H1 (cell line): ENCODE measurements at regions not wholly inside any gene's neighbourhood (a gene's known extent, or its start where the extent isn't known, plus 50 kb on each side); places are given as distances from the start of the nearest gene placed in this dataset.

Source experiments
- CTCF ChIA-PET: fragments of 300-600 bp; sonication (Branson Sonifier 250); formaldehyde crosslinking; loops from one replicate; lab custom pipeline; 2021; ENCODE audit not compliant: partially characterized antibody; lab: Charles Lee
- POLR2A ChIA-PET: fragments of 300-600 bp; sonication (Branson Sonifier 250); formaldehyde crosslinking; loops from one replicate; lab custom pipeline; 2021; ENCODE audit warnings: inconsistent platforms; ENCODE audit not compliant: partially characterized antibody; lab: Charles Lee
- DNase-seq, 2 experiments: peaks; one replicate each; pipeline versions ENCODE4 v3.0.0 to v3.0.0-alpha.2; 2010 to 2022; ENCODE audit warnings: low spot score in 2 of 2, low read depth in 1 of 2, mixed read lengths in 1 of 2
- FAIRE-seq: peaks from 2 replicates; lab custom pipeline; 2011; peaks lifted over from hg19 to GRCh38; lab: Jason Lieb, UNC
- H2AFZ ChIP-seq: 2 replicates; pipeline ENCODE4 v1.8.1; 2012; ENCODE audit warnings: low read length, inconsistent platforms
- H2AK5ac ChIP-seq: 2 replicates; pipeline ENCODE4 v1.6.1; 2013; ENCODE audit warnings: low read depth, low read length
- H2BK120ac ChIP-seq: replicated peaks from 2 replicates; pipeline ENCODE3; 2013; ENCODE audit warnings: low read depth, low read length, inconsistent platforms
- H2BK12ac ChIP-seq: 2 replicates; pipeline ENCODE4 v1.6.1; 2013; ENCODE audit warnings: low read depth, low read length
- H2BK15ac ChIP-seq: 2 replicates; pipeline ENCODE4 v1.6.1; 2013; ENCODE audit warnings: low read length
- H2BK20ac ChIP-seq: 2 replicates; pipeline ENCODE4 v1.6.1; 2013; ENCODE audit warnings: low read length
- H2BK5ac ChIP-seq: 2 replicates; pipeline ENCODE4 v1.6.1; 2013; ENCODE audit warnings: low read depth, low read length
- H3K14ac ChIP-seq: 2 replicates; pipeline ENCODE4 v1.6.1; 2013; ENCODE audit warnings: inconsistent platforms; ENCODE audit not compliant: insufficient read length
- H3K18ac ChIP-seq: 2 replicates; pipeline ENCODE4 v1.6.1; 2013; ENCODE audit warnings: low read length; ENCODE audit errors: extremely low read depth
- H3K23ac ChIP-seq: 2 replicates; pipeline ENCODE4 v1.6.1; 2013; ENCODE audit warnings: inconsistent platforms; ENCODE audit not compliant: insufficient read length
- H3K23me2 ChIP-seq: 2 replicates; pipeline ENCODE4 v1.6.1; 2013; ENCODE audit warnings: low read depth, low read length
- H3K27ac ChIP-seq: 2 replicates; pipeline ENCODE4 v1.6.1; 2011; ENCODE audit warnings: low read depth, low read length, inconsistent platforms
- H3K27me3 ChIP-seq, 4 experiments: replicated peaks in 1 of 4; 1 replicate in 1 of 4; 2 replicates in 3 of 4; pipeline versions ENCODE4 v1.6.1 to v1.8.1; 2011 to 2013; ENCODE audit warnings: low read length in 3 of 4, mild to moderate bottlenecking in 3 of 4, inconsistent platforms in 2 of 4, mixed read lengths in 2 of 4, moderate library complexity in 1 of 4; ENCODE audit not compliant: control insufficient read depth in 3 of 4, insufficient read depth in 3 of 4; ENCODE audit errors: extremely low read depth in 1 of 4
- H3K36me3 ChIP-seq, 4 experiments: 2 replicates each; pipeline versions ENCODE4 v1.6.1 to v1.8.1; 2011 to 2013; ENCODE audit warnings: mild to moderate bottlenecking in 4 of 4, low read length in 3 of 4, moderate library complexity in 2 of 4, control low read depth in 1 of 4, inconsistent platforms in 1 of 4; ENCODE audit not compliant: insufficient read depth in 4 of 4, control insufficient read depth in 2 of 4
- H3K4ac ChIP-seq: replicated peaks from 2 replicates; pipeline ENCODE3; 2013; ENCODE audit warnings: low read length, low read depth, mixed read lengths, inconsistent platforms; ENCODE audit not compliant: insufficient read length
- H3K4me1 ChIP-seq, 4 experiments: replicated peaks in 1 of 4; 1 replicate in 1 of 4; 2 replicates in 3 of 4; pipeline versions ENCODE4 v1.6.1 to v1.8.1; 2011 to 2013; ENCODE audit warnings: low read length in 3 of 4, inconsistent platforms in 2 of 4, mixed read lengths in 1 of 4; ENCODE audit not compliant: insufficient read depth in 4 of 4, control insufficient read depth in 3 of 4
- H3K4me2 ChIP-seq, 2 experiments: 2 replicates each; pipeline versions ENCODE4 v1.6.1 to v1.8.1; 2011 to 2013; ENCODE audit warnings: low read depth in 2 of 2, low read length in 2 of 2, control low read depth in 1 of 2, inconsistent platforms in 1 of 2, mild to moderate bottlenecking in 1 of 2; ENCODE audit not compliant: insufficient read depth in 1 of 2
- H3K4me3 ChIP-seq, 4 experiments: fragments of 200-600, 300-600 bp in 1 of 4; sonication (generic), shearing (Covaris generic), sonication (Bioruptor Twin) in 1 of 4; 2 replicates each; pipeline versions ENCODE4 v1.5.1 to v1.8.1; 2011 to 2016; ENCODE audit warnings: low read length in 4 of 4, low read depth in 3 of 4, control low read depth in 2 of 4, inconsistent platforms in 2 of 4, mild to moderate bottlenecking in 2 of 4, mixed read lengths in 1 of 4, moderate library complexity in 1 of 4; ENCODE audit not compliant: insufficient read depth in 2 of 4; ENCODE audit errors: extremely low read depth in 1 of 4
- H3K56ac ChIP-seq: replicated peaks from 2 replicates; pipeline ENCODE3; 2013; ENCODE audit warnings: low read depth, mild to moderate bottlenecking, mixed read lengths, low read length, inconsistent platforms; ENCODE audit not compliant: insufficient read length
- H3K79me1 ChIP-seq: 2 replicates; pipeline ENCODE4 v1.6.1; 2013; ENCODE audit warnings: low read depth, low read length, control low read depth
- H3K79me2 ChIP-seq, 2 experiments: 2 replicates each; pipeline versions ENCODE4 v1.6.1 to v1.8.1; 2012 to 2013; ENCODE audit warnings: low read length in 2 of 2, mild to moderate bottlenecking in 2 of 2, inconsistent platforms in 1 of 2; ENCODE audit not compliant: insufficient read depth in 2 of 2, control insufficient read depth in 1 of 2
- H3K9ac ChIP-seq, 4 experiments: replicated peaks in 1 of 4; 1 replicate in 1 of 4; 2 replicates in 3 of 4; pipeline versions ENCODE4 v1.6.1 to v1.8.1; 2011 to 2013; ENCODE audit warnings: low read depth in 3 of 4, low read length in 3 of 4, control low read depth in 2 of 4, mild to moderate bottlenecking in 2 of 4, moderate library complexity in 2 of 4, inconsistent platforms in 1 of 4; ENCODE audit errors: extremely low read depth in 1 of 4
- H3K9me3 ChIP-seq, 2 experiments: 2 replicates each; pipeline versions ENCODE4 v1.6.1 to v1.8.1; 2012 to 2013; ENCODE audit warnings: mild to moderate bottlenecking in 2 of 2, moderate library complexity in 2 of 2, control low read depth in 1 of 2, inconsistent platforms in 1 of 2, low read depth in 1 of 2, low read length in 1 of 2, mixed read lengths in 1 of 2; ENCODE audit not compliant: insufficient read depth in 2 of 2
- H4K20me1 ChIP-seq, 2 experiments: replicated peaks in 1 of 2; 2 replicates each; pipeline versions ENCODE3 to v1.8.1; 2011 to 2013; ENCODE audit warnings: inconsistent platforms in 2 of 2, low read length in 2 of 2, mild to moderate bottlenecking in 1 of 2; ENCODE audit not compliant: insufficient read depth in 2 of 2, control insufficient read depth in 1 of 2
- H4K5ac ChIP-seq: 2 replicates; pipeline ENCODE4 v1.6.1; 2013; ENCODE audit warnings: low read length, low read depth, mixed read lengths, inconsistent platforms; ENCODE audit not compliant: insufficient read length
- H4K8ac ChIP-seq: 2 replicates; pipeline ENCODE4 v1.8.0; 2013; ENCODE audit warnings: mild to moderate bottlenecking, moderate library complexity, low read length, inconsistent platforms; ENCODE audit not compliant: insufficient read depth; ENCODE audit errors: extremely low read depth
- H4K91ac ChIP-seq: replicated peaks from 2 replicates; pipeline ENCODE3; 2013; ENCODE audit warnings: low read length, mixed read lengths, inconsistent platforms; ENCODE audit not compliant: insufficient read length
- ATF3 ChIP-seq: IDR thresholded peaks from 2 replicates; pipeline ENCODE4 v1.6.1; 2011; ENCODE audit warnings: low read depth, mild to moderate bottlenecking, low read length; ENCODE audit not compliant: insufficient read depth
- BACH1 ChIP-seq: IDR thresholded peaks from 2 replicates; pipeline ENCODE4 v1.6.1; 2012; ENCODE audit warnings: low read length, improper control_type of control experiment
- BCL11A ChIP-seq, 2 experiments: IDR thresholded peaks; one replicate each; pipeline ENCODE4 v1.6.1; 2011; ENCODE audit warnings: low read depth in 2 of 2, low read length in 2 of 2, mild to moderate bottlenecking in 2 of 2
- CEBPB ChIP-seq: IDR thresholded peaks from 2 replicates; pipeline ENCODE4 v1.6.1; 2012; ENCODE audit warnings: low read depth, low read length
- CHD1 ChIP-seq: IDR thresholded peaks from 2 replicates; pipeline ENCODE4 v1.6.1; 2012; ENCODE audit warnings: low read depth, low read length, improper control_type of control experiment
- CHD2 ChIP-seq: IDR thresholded peaks from 2 replicates; pipeline ENCODE4 v1.6.1; 2012; ENCODE audit warnings: low read length, improper control_type of control experiment
- CTBP2 ChIP-seq: IDR thresholded peaks from 2 replicates; pipeline ENCODE4 v1.7.0; 2011; ENCODE audit warnings: borderline replicate concordance, mild to moderate bottlenecking, moderate library complexity, mixed read lengths, low read length; ENCODE audit not compliant: insufficient read depth, insufficient read length
- GABPA ChIP-seq: IDR thresholded peaks from 2 replicates; pipeline ENCODE4 v1.6.1; 2011; ENCODE audit warnings: mild to moderate bottlenecking, low read length, moderate library complexity, borderline replicate concordance; ENCODE audit not compliant: insufficient read depth
- GTF2F1 ChIP-seq: IDR thresholded peaks from 2 replicates; pipeline ENCODE4 v1.6.1; 2012; ENCODE audit warnings: low read depth, low read length, improper control_type of control experiment, borderline replicate concordance
- HDAC2 ChIP-seq, 2 experiments: fragments of 300-600 bp in 1 of 2; sonication (generic) in 1 of 2; IDR thresholded peaks; 2 replicates each; pipeline ENCODE4 v1.6.1; 2011 to 2012; ENCODE audit warnings: low read depth in 2 of 2, low read length in 2 of 2, mild to moderate bottlenecking in 2 of 2, moderate library complexity in 2 of 2, borderline replicate concordance in 1 of 2, inconsistent platforms in 1 of 2
- POU5F1 ChIP-seq: IDR thresholded peaks from 2 replicates; pipeline ENCODE4 v1.6.1; 2011; ENCODE audit warnings: low read depth, mild to moderate bottlenecking, low read length, moderate library complexity
- RBBP5 ChIP-seq: IDR thresholded peaks from 2 replicates; pipeline ENCODE4 v1.7.1; 2012; ENCODE audit warnings: low read depth, mild to moderate bottlenecking, inconsistent platforms, low read length, moderate library complexity, borderline replicate concordance
- SIN3A ChIP-seq, 2 experiments: IDR thresholded peaks in 1 of 2; conservative IDR thresholded peaks in 1 of 2; 2 replicates each; pipeline ENCODE4 v1.6.1; 2011 to 2012; ENCODE audit warnings: low read length in 2 of 2, improper control_type of control experiment in 1 of 2, low read depth in 1 of 2, mild to moderate bottlenecking in 1 of 2
- TAF1 ChIP-seq: IDR thresholded peaks from 2 replicates; pipeline ENCODE4 v1.6.1; 2011; ENCODE audit warnings: mild to moderate bottlenecking, low read depth, low read length
- YY1 ChIP-seq: IDR thresholded peaks from 2 replicates; pipeline ENCODE4 v1.6.1; 2011; ENCODE audit warnings: low read depth, mild to moderate bottlenecking, low read length
- WGBS, 2 experiments: shearing (Covaris generic) in 1 of 2; methylation state at CpG; one replicate each; pipeline versions ENCODE4 v1.1.6 to v1.1.7; 2013 to 2015; ENCODE audit warnings: low lambda C conversion rate in 2 of 2, mixed read lengths in 2 of 2, inconsistent platforms in 1 of 2, low coverage in 1 of 2, missing lambda C conversion rate in 1 of 2; ENCODE audit not compliant: insufficient replicate concordance in 2 of 2, insufficient coverage in 1 of 2, insufficient read length in 1 of 2; ENCODE audit errors: extremely low coverage in 1 of 2, missing lambda C conversion rate in 1 of 2; 5-methylcytosine and 5-hydroxymethylcytosine counted together

GRCh38 chr2:82260521-82260920 lies 1956.0 kb upstream of the LRRTM1 start:
- FAIRE-seq (no peak), DNase-seq (no peak)
- H3K79me1 ChIP-seq: no peaks in the 10 kb centered on the region
- no peak overlapping the region for H2AK5ac ChIP-seq
- H3K4me2 ChIP-seq: no peak overlapping the region
- H2BK120ac ChIP-seq: no peak overlapping the region
- CTCF ChIA-PET: no interaction called here
- H3K27me3 ChIP-seq: no peaks in the 10 kb centered on the region
- H4K5ac ChIP-seq: no peak overlapping the region
- H3K36me3 ChIP-seq: no peaks in the 10 kb centered on the region
- no peaks in the 10 kb centered on the region for H3K9me3 ChIP-seq
- POLR2A ChIA-PET: no interaction called here
- peak overlapping the region; percentile 59; the same call in 1 of the 2 replicates for H2AFZ ChIP-seq
- H3K18ac ChIP-seq: no peak overlapping the region
- no peak overlapping the region for H3K4me3 ChIP-seq
- H2BK20ac ChIP-seq: no peak overlapping the region
- no peak overlapping the region for H3K4ac ChIP-seq
- H3K9ac ChIP-seq: no peak overlapping the region
- WGBS, 2 experiments: 82% methylated on average over 3 of the region's 3 CpGs; no CpG with 5 or more reads in 1 of the 2 experiments
- no peak overlapping the region for H2BK5ac ChIP-seq
- no peaks in the 10 kb centered on the region for H3K4me1 ChIP-seq
- no peaks in the 10 kb centered on the region for H4K20me1 ChIP-seq
- no peaks in the 10 kb centered on the region for H3K79me2 ChIP-seq
- no peak overlapping the region for H4K91ac ChIP-seq
- H3K23me2 ChIP-seq: no peaks in the 10 kb centered on the region; the same call in 1 of the 2 replicates
- no peak overlapping the region for H3K56ac ChIP-seq
- H2BK12ac ChIP-seq: no peak overlapping the region
- H3K23ac ChIP-seq: no peak overlapping the region
- no peak overlapping the region for H3K14ac ChIP-seq
- 0 out of 2 replicates have a peak overlapping the region, but pooled peaks have one; percentile 20 for H4K8ac ChIP-seq
- H2BK15ac ChIP-seq: no peak overlapping the region
- H3K27ac ChIP-seq: no peak overlapping the region
- no peak for TF ChIP-seq ATF3
- no peak for TF ChIP-seq YY1
- no peak for TF ChIP-seq CTBP2
- no peak for TF ChIP-seq BCL11A (IDR thresholded peaks at IDR 0.05; ENCODE audit: low read depth in 2 of 2, low read length in 2 of 2)
- TF ChIP-seq GTF2F1: no peak
- TF ChIP-seq BACH1: no peak
- TF ChIP-seq CHD2: no peak
- TF ChIP-seq TAF1: no peak
- TF ChIP-seq RBBP5: no peak
- TF ChIP-seq CHD1: no peak
- TF ChIP-seq GABPA: no peak
- TF ChIP-seq CEBPB: no peak
- TF ChIP-seq POU5F1: no peak
- no peak for TF ChIP-seq HDAC2 (IDR thresholded peaks at IDR 0.05; ENCODE audit: borderline replicate concordance in 1 of 2, low read depth in 2 of 2, low read length in 2 of 2)
- no peak for TF ChIP-seq SIN3A (conservative IDR thresholded peaks at IDR 0.05 in 1 of 2, IDR thresholded peaks at IDR 0.05 in 1 of 2; ENCODE audit: low read depth in 1 of 2, low read length in 2 of 2)
